Keratinocyte (primary cell): ENCODE measurements at regions not wholly inside any gene's neighbourhood (a gene's known extent, or its start where the extent isn't known, plus 50 kb on each side); places are given as distances from the start of the nearest gene placed in this dataset.
A peak's percentile ranks its signal among the peaks of the same experiment; 100 is the strongest.

Experiments used
- DNase-seq: peaks from one replicate; pipeline ENCODE4 v3.0.0-alpha.2; 2011; ENCODE audit warnings: low read depth, missing footprints, low spot score
- FAIRE-seq: peaks from 2 replicates; lab custom pipeline; 2011; peaks lifted over from hg19 to GRCh38; lab: Jason Lieb, UNC
- H2AFZ ChIP-seq: 2 replicates; pipeline ENCODE4 v1.6.0; 2012; ENCODE audit warnings: low read length, control low read depth, inconsistent platforms; ENCODE audit not compliant: control insufficient read depth
- H3K27ac ChIP-seq: 2 replicates; pipeline ENCODE4 v1.5.1; 2011; ENCODE audit warnings: low read length; ENCODE audit not compliant: control insufficient read depth, insufficient read depth
- H3K27me3 ChIP-seq: 3 replicates; pipeline ENCODE4 v1.6.0; 2011; ENCODE audit warnings: low read length; ENCODE audit not compliant: control insufficient read depth, insufficient read depth; ENCODE audit errors: extremely low read depth
- H3K36me3 ChIP-seq, 2 experiments: 2 replicates in 1 of 2; 3 replicates in 1 of 2; pipeline ENCODE4 v1.5.1; 2011; ENCODE audit warnings: low read length in 2 of 2, mild to moderate bottlenecking in 1 of 2; ENCODE audit not compliant: control insufficient read depth in 2 of 2, insufficient read depth in 2 of 2; ENCODE audit errors: extremely low read depth in 1 of 2
- H3K4me1 ChIP-seq: 3 replicates; pipeline ENCODE4 v1.5.1; 2011; ENCODE audit warnings: low read length; ENCODE audit not compliant: control insufficient read depth, insufficient read depth; ENCODE audit errors: extremely low read depth
- H3K4me2 ChIP-seq: 3 replicates; pipeline ENCODE4 v1.6.0; 2011; ENCODE audit warnings: low read depth, low read length; ENCODE audit not compliant: control insufficient read depth, insufficient read depth; ENCODE audit errors: extremely low read depth
- H3K4me3 ChIP-seq, 3 experiments: fragments of 200-600 bp in 1 of 3; sonication (generic) in 1 of 3; 2 replicates in 2 of 3; 3 replicates in 1 of 3; pipeline ENCODE4 v1.5.1; 2011 to 2016; ENCODE audit warnings: low read length in 3 of 3, mild to moderate bottlenecking in 3 of 3, control low read depth in 2 of 3, inconsistent platforms in 1 of 3, low read depth in 1 of 3, mixed read lengths in 1 of 3, mixed run types in 1 of 3, moderate library complexity in 1 of 3; ENCODE audit not compliant: control insufficient read depth in 2 of 3, insufficient read depth in 2 of 3; ENCODE audit errors: extremely low read depth in 1 of 3
- H3K79me2 ChIP-seq: 2 replicates; pipeline ENCODE4 v1.6.0; 2012; ENCODE audit warnings: low read length; ENCODE audit not compliant: control insufficient read depth, insufficient read depth
- H3K9ac ChIP-seq: 3 replicates; pipeline ENCODE4 v1.6.0; 2011; ENCODE audit warnings: low read length; ENCODE audit not compliant: control insufficient read depth, insufficient read depth; ENCODE audit errors: extremely low read depth
- H3K9me1 ChIP-seq: 3 replicates; pipeline ENCODE4 v1.6.0; 2011; ENCODE audit warnings: low read length; ENCODE audit not compliant: control insufficient read depth, insufficient read depth; ENCODE audit errors: extremely low read depth
- H3K9me3 ChIP-seq: 2 replicates; pipeline ENCODE4 v1.5.1; 2012; ENCODE audit warnings: low read depth, low read length; ENCODE audit not compliant: control insufficient read depth
- H4K20me1 ChIP-seq: 3 replicates; pipeline ENCODE4 v1.6.0; 2011; ENCODE audit warnings: low read length; ENCODE audit not compliant: control insufficient read depth, insufficient read depth; ENCODE audit errors: extremely low read depth
- CTCF ChIP-seq, 3 experiments: IDR thresholded peaks in 1 of 3; conservative IDR thresholded peaks in 1 of 3; optimal IDR thresholded peaks in 1 of 3; 2 replicates in 2 of 3; 3 replicates in 1 of 3; pipeline versions ENCODE3 to v1.5.1; 2011; ENCODE audit warnings: low read length in 3 of 3, mild to moderate bottlenecking in 3 of 3, moderate library complexity in 2 of 3, control low read depth in 1 of 3, inconsistent platforms in 1 of 3; ENCODE audit not compliant: insufficient read depth in 2 of 3; ENCODE audit errors: extremely low read depth in 1 of 3
- EZH2 ChIP-seq: IDR thresholded peaks from one replicate; pipeline ENCODE4 v1.6.1; 2012; ENCODE audit warnings: inconsistent platforms, mild to moderate bottlenecking, low read length, moderate library complexity
- dilution Hi-C: fragments of 300-500 bp; cut with MboI; formaldehyde crosslinking; loops from one replicate; pipeline ENCODE4 v1.7.0; 2020; ENCODE audit warnings: low sequenced_read_pairs; ENCODE audit not compliant: extremely low pct_ligation_motif_present

DNA sequence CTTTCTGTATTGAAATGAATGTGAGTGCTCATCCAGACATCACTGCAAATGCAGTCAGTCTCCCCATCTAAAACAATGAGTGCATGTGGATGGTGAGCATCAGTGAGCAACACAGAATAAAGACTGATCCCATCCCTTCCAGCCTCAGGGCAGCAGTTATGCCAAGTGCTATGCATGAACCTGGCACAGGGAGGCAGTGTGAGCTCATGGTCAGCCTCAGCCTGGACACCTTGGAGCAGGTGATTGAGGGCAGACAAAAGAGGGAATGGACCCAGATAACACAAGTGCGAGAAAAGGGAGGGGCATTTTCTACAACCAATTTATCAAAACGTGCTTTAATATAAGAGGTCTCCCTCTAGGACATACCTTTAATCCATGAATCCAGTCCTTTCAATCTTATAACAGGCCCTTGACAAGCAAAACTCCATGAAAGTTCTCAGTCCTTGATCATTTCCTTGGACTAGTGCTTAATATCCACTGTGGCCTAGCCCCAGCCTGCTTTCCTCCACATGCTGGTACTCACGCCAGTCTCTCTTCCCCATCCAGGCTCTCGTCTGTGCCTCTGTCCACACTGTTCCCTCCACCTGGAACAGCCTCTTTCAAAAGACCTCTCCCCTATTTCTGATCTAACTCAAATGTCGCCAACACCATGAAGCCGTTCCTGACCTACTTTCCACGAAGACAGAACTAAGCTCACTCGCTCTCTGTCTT, 50.5 kb upstream of the LRRC55 start:
- no peak for FAIRE-seq
- dilution Hi-C loops, result no loop called here

More for the DNA sequence above, 50.5 kb upstream of the LRRC55 start:
- no peaks in the 10 kb centered on the region for H3K9me1 ChIP-seq
- H3K4me3 ChIP-seq, result no peak overlapping the region
- H3K9ac ChIP-seq, result no peak overlapping the region
- H3K9me3 ChIP-seq, result no peaks in the 10 kb centered on the region
- no peaks in the 10 kb centered on the region for H4K20me1 ChIP-seq
- H3K36me3 ChIP-seq, result no peaks in the 10 kb centered on the region
- TF ChIP-seq CTCF (optimal IDR thresholded peaks at IDR 0.05 in 1 of 3, IDR thresholded peaks at IDR 0.05 in 1 of 3, conservative IDR thresholded peaks at IDR 0.05 in 1 of 3; ENCODE audit: extremely low read depth in 1 of 3, insufficient read depth in 2 of 3, low read length in 3 of 3) (peak; percentile 85 to 97 (median 89)), EZH2 (no peak)
- no peaks in the 10 kb centered on the region for H3K27me3 ChIP-seq
- no peak overlapping the region for H2AFZ ChIP-seq
- H3K4me2 ChIP-seq, result no peak overlapping the region
- no peak overlapping the region for H3K27ac ChIP-seq
- no peaks in the 10 kb centered on the region for H3K79me2 ChIP-seq
- H3K4me1 ChIP-seq, result no peaks in the 10 kb centered on the region
- DNase-seq, result no peak
